Astrocyte of the spinal cord (primary cell): ENCODE measurements at regions not wholly inside any gene's neighbourhood (a gene's known extent, or its start where the extent isn't known, plus 50 kb on each side); places are given as distances from the start of the nearest gene placed in this dataset.

ENCODE experiments used
- DNase-seq: peaks from one replicate; pipeline ENCODE4 v3.0.0; 2011; ENCODE audit warnings: low read depth, low spot score
- H3K4me3 ChIP-seq: 2 replicates; pipeline ENCODE4 v1.5.1; 2011; ENCODE audit warnings: low read depth, mild to moderate bottlenecking, low read length, moderate library complexity
- in situ Hi-C: cut with HindIII; loops from 2 replicates; pipeline ENCODE4 v1.10.0; 2017; ENCODE audit warnings: low sequenced_read_pairs
- TF ChIP-seq, protein P1 (sequence below): IDR thresholded peaks from 2 replicates; pipeline ENCODE4 v1.5.1; 2012; ENCODE audit warnings: low read depth, mild to moderate bottlenecking, low read length, inconsistent platforms

DNA sequence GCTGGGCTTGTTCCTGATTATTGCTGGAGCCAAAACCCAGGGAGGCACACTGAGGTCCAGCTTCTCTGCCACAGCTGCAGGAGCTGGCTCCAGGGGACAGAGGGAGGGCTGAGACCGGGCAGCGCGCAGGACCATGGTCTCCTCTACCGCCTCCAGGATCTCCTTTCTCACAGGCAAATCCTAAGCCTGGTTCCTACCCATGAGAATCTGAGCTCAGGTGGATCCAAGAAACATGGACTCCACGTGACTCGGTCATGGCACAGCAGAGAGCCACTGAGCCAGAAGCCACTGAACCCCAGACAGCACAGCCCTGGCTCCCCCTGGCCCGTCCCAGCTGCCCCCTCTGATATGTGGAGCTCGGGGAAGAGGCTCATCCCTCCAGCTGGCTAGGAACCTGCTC, 653.4 kb upstream of the ID2 start:
- H3K4me3 ChIP-seq, result no peak overlapping the region
- TF ChIP-seq, protein P1, sequence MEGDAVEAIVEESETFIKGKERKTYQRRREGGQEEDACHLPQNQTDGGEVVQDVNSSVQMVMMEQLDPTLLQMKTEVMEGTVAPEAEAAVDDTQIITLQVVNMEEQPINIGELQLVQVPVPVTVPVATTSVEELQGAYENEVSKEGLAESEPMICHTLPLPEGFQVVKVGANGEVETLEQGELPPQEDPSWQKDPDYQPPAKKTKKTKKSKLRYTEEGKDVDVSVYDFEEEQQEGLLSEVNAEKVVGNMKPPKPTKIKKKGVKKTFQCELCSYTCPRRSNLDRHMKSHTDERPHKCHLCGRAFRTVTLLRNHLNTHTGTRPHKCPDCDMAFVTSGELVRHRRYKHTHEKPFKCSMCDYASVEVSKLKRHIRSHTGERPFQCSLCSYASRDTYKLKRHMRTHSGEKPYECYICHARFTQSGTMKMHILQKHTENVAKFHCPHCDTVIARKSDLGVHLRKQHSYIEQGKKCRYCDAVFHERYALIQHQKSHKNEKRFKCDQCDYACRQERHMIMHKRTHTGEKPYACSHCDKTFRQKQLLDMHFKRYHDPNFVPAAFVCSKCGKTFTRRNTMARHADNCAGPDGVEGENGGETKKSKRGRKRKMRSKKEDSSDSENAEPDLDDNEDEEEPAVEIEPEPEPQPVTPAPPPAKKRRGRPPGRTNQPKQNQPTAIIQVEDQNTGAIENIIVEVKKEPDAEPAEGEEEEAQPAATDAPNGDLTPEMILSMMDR, result no peak
- no peak for DNase-seq
- in situ Hi-C loops, result no loop called here

DNA sequence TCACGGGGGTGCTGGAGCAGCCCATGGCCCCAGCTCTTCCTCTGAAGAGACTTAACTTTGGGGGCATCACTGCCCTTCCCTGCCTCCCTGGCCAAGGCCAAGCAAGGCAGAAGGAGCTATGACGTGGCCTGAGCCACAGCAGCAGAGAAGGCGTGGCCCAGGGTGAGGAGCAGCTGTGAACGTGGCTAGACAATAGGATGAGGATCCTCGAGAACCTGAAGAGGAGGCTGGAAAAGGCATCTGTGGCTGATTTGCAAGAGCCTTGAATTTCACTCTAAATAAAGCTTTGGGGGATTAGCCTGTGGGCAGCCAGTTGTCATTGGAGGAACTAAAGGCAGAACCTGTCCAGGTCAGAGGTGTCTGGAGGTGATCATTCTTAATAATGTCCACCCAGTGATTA, 652.9 kb upstream of the ID2 start:
- DNase-seq, result no peak
- no peak overlapping the region for H3K4me3 ChIP-seq
- TF ChIP-seq, protein P1, result no peak
- in situ Hi-C loops, result no loop called here

GRCh38 chr2:8030573-8031303, 651.1 kb upstream of the ID2 start:
- no peak overlapping the region for H3K4me3 ChIP-seq
- in situ Hi-C loops, result no loop called here
- TF ChIP-seq, protein P1, result no peak
- DNase-seq, result no peak

DNA sequence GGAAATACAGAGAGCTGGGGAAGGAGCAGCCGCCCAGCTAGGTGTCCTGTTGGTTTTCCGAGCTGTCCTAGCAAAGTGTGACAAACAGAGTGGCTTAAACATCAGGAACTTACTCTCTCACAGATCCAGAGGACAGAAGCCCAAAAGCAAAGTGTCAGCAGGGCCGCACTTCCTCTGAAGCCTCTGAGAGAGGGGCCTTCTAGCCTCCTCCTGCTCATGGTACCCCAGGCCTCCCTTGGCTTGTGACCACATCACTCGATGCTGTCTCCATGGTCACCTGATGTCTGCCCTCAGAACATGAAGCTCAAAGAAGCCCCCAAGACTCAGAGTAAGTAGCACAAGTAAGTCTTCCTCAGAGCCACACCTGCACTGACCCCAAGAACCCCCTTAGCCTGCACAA, 650.5 kb upstream of the ID2 start:
- DNase-seq, result no peak
- in situ Hi-C loops, result no loop called here
- H3K4me3 ChIP-seq, result no peak overlapping the region
- TF ChIP-seq, protein P1, result no peak

- in situ Hi-C loops, result no loop called here
- H3K4me3 ChIP-seq, result no peak overlapping the region
- TF ChIP-seq, protein P1, result no peak
- DNase-seq, result no peak
Measured at GRCh38 chr2:8033546-8034096, 648.2 kb upstream of the ID2 start.

- H3K4me3 ChIP-seq, result no peak overlapping the region
- TF ChIP-seq, protein P1, result no peak
- DNase-seq, result no peak
- in situ Hi-C loops, result no loop called here
Measured at GRCh38 chr2:8036366-8036765, 645.5 kb upstream of the ID2 start.

DNA sequence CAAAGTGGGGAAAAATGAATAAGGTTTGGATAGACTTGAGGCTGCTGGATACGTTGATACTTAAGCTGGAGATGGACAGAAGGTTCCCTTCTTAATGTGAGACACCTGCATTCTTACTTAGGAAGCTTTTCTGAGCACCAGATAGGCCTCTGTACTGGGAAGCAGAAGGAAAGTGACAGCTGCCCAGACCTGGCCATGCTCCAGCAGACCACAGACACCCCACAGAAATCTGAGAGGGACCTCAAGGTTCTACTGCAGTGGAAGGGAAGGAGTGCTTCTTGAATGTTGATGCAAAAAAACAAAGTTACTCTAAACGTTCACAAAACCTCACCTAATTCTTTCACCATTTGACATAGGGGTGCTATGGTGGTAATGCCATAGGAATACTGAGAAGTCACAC, 642.1 kb upstream of the ID2 start:
- TF ChIP-seq, protein P1, result no peak
- DNase-seq, result no peak
- in situ Hi-C loops, result no loop called here
- H3K4me3 ChIP-seq, result no peak overlapping the region
